Endodermal cell (in vitro differentiated cells): ENCODE measurements at regions not wholly inside any gene's neighbourhood (a gene's known extent, or its start where the extent isn't known, plus 50 kb on each side); places are given as distances from the start of the nearest gene placed in this dataset.

Source experiments
- DNase-seq: peaks from one replicate; pipeline ENCODE4 v3.0.0-alpha.2; 2017
- H3K27ac ChIP-seq: 2 replicates; pipeline ENCODE4 v1.5.1; 2013; ENCODE audit warnings: mild to moderate bottlenecking, low read depth, low read length, moderate library complexity
- H3K27me3 ChIP-seq: 2 replicates; pipeline ENCODE4 v1.6.1; 2013; ENCODE audit warnings: mild to moderate bottlenecking, low read length, moderate library complexity; ENCODE audit not compliant: insufficient read depth, control insufficient read depth, poor library complexity, severe bottlenecking
- H3K36me3 ChIP-seq: 2 replicates; pipeline ENCODE4 v1.7.0; 2013; ENCODE audit warnings: mild to moderate bottlenecking, low read length, moderate library complexity; ENCODE audit not compliant: control insufficient read depth, insufficient read depth
- H3K4me1 ChIP-seq: one replicate; pipeline ENCODE4 v1.7.0; 2013; ENCODE audit warnings: low read length; ENCODE audit not compliant: control insufficient read depth, insufficient read depth
- H3K4me3 ChIP-seq: 2 replicates; pipeline ENCODE4 v1.5.1; 2013; ENCODE audit warnings: mild to moderate bottlenecking, low read length, moderate library complexity
- H3K9ac ChIP-seq: 2 replicates; pipeline ENCODE4 v1.6.1; 2013; ENCODE audit warnings: mild to moderate bottlenecking, low read length, moderate library complexity; ENCODE audit not compliant: poor library complexity, severe bottlenecking; ENCODE audit errors: extremely low read depth
- H3K9me3 ChIP-seq: 2 replicates; pipeline ENCODE4 v1.6.1; 2013; ENCODE audit warnings: mild to moderate bottlenecking, low read length, moderate library complexity; ENCODE audit not compliant: control insufficient read depth
- H3K27ac Mint-ChIP-seq: 2 replicates; pipeline ENCODE4 v1.8.0; 2020; ENCODE audit warnings: mixed read lengths
- H3K27me3 Mint-ChIP-seq: 2 replicates; pipeline ENCODE4 v1.8.0; 2021; ENCODE audit warnings: mild to moderate bottlenecking, mixed read lengths; ENCODE audit not compliant: insufficient read depth
- H3K36me3 Mint-ChIP-seq: 2 replicates; pipeline ENCODE4 v1.8.0; 2020; ENCODE audit warnings: low read depth, mixed read lengths
- H3K4me1 Mint-ChIP-seq: 2 replicates; pipeline ENCODE4 v1.8.0; 2020; ENCODE audit warnings: mixed read lengths
- H3K4me3 Mint-ChIP-seq: 2 replicates; pipeline ENCODE4 v1.8.0; 2020; ENCODE audit warnings: mild to moderate bottlenecking, moderate library complexity, mixed read lengths
- H3K9me3 Mint-ChIP-seq: 2 replicates; pipeline ENCODE4 v1.8.0; 2020; ENCODE audit warnings: mild to moderate bottlenecking, mixed read lengths
- WGBS, 2 experiments: methylation state at CpG; one replicate each; pipeline versions ENCODE4 v1.1.5 to v1.1.7; 2013; ENCODE audit warnings: missing lambda C conversion rate in 2 of 2, mixed read lengths in 1 of 2; ENCODE audit not compliant: insufficient coverage in 1 of 2, insufficient read length in 1 of 2; 5-methylcytosine and 5-hydroxymethylcytosine counted together
- TF ChIP-seq, protein P1 (sequence below): fragments of 200-600 bp; sonication (generic); conservative IDR thresholded peaks from 2 replicates; pipeline ENCODE4 v1.5.0; 2021; ENCODE audit warnings: antibody characterized with exemption, mild to moderate bottlenecking

DNA sequence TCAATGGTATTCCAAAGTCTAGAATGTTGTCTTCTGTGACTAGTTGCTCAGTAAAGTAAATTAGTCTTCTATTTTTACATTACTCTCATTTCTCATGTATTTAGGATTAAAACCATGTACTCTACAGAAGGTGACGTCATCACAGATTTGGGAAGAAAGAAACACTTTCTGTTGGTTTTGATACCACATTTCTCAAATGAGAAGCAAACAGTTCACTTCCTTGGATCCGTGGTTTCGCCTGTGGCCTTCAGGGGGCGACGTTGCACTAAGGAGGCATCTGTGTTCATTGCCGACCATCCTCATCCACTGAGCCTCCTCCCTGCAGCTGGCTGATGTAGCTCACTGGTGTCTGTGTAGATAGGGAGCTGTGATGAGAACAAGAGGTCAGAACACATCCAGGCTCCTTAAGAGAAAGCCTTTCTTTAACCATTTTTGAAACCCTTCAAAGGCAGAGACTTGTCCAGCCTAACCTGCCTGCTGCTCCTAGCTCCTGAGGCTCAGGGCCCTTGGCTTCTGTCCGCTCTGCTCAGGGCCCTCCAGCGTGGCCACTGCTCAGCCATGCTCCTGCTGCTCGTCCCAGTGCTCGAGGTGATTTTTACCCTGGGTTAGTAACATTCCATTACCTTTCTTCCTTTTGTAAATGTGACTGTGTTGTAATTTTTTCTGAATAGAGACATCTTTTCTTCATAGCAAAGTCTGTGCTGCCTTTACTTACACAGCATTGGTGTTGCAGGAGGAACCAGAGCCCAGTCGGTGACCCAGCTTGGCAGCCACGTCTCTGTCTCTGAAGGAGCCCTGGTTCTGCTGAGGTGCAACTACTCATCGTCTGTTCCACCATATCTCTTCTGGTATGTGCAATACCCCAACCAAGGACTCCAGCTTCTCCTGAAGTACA, 220.6 kb upstream of the OR4E1 start:
- H3K27me3 Mint-ChIP-seq, result peaks cover 5% of the 10 kb centered on the region
- Histone ChIP-seq H3K27ac (no peak overlapping the region), H3K4me3 (no peak overlapping the region), H3K27me3 (peaks cover 14% of the 10 kb centered on the region), H3K9ac (no peak overlapping the region), H3K4me1 (no peaks in the 10 kb centered on the region), H3K36me3 (no peaks in the 10 kb centered on the region), H3K9me3 (no peaks in the 10 kb centered on the region)
- 53 to 80% methylated on average over 5 to 13 of the region's 13 CpGs for WGBS, 2 experiments
- DNase-seq, result peak; percentile 76
- H3K4me1 Mint-ChIP-seq, result no peaks in the 10 kb centered on the region
- H3K27ac Mint-ChIP-seq, result no peak overlapping the region
- no peaks in the 10 kb centered on the region for H3K9me3 Mint-ChIP-seq
- TF ChIP-seq, protein P1, sequence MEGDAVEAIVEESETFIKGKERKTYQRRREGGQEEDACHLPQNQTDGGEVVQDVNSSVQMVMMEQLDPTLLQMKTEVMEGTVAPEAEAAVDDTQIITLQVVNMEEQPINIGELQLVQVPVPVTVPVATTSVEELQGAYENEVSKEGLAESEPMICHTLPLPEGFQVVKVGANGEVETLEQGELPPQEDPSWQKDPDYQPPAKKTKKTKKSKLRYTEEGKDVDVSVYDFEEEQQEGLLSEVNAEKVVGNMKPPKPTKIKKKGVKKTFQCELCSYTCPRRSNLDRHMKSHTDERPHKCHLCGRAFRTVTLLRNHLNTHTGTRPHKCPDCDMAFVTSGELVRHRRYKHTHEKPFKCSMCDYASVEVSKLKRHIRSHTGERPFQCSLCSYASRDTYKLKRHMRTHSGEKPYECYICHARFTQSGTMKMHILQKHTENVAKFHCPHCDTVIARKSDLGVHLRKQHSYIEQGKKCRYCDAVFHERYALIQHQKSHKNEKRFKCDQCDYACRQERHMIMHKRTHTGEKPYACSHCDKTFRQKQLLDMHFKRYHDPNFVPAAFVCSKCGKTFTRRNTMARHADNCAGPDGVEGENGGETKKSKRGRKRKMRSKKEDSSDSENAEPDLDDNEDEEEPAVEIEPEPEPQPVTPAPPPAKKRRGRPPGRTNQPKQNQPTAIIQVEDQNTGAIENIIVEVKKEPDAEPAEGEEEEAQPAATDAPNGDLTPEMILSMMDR, result peak; percentile 82
- no peak overlapping the region for H3K4me3 Mint-ChIP-seq
- no peaks in the 10 kb centered on the region for H3K36me3 Mint-ChIP-seq

DNA sequence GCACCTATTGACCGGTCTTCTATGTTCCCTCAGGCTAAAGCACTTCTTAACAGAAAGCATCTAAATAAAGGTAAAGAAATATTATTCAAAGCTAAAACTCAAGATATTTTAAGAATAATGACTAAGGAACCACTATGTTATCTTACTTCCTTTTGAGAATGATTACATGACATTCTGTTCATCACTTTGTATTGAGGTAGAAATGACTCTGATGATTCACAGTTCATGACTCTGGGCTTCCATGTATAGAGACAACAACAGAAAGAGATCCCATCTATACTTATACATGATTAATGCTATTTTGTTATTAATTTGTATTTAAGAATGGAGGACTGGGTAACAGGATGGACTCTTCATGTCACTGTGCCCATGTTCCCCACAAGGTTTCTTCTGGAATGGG, 218.3 kb upstream of the OR4E1 start:
- no peak overlapping the region for H3K4me3 Mint-ChIP-seq
- H3K4me1 Mint-ChIP-seq, result no peaks in the 10 kb centered on the region
- Histone ChIP-seq H3K4me1 (no peaks in the 10 kb centered on the region), H3K4me3 (no peak overlapping the region), H3K27ac (no peak overlapping the region), H3K9ac (no peak overlapping the region), H3K9me3 (no peaks in the 10 kb centered on the region), H3K36me3 (no peaks in the 10 kb centered on the region), H3K27me3 (peaks cover 14% of the 10 kb centered on the region)
- TF ChIP-seq, protein P1, result no peak
- H3K27ac Mint-ChIP-seq, result no peak overlapping the region
- no peaks in the 10 kb centered on the region for H3K36me3 Mint-ChIP-seq
- H3K27me3 Mint-ChIP-seq, result peaks cover 5% of the 10 kb centered on the region
- DNase-seq, result no peak
- no peaks in the 10 kb centered on the region for H3K9me3 Mint-ChIP-seq
- WGBS, 2 experiments, result no CpG with 5 or more reads among the region's 1 CpG

DNA sequence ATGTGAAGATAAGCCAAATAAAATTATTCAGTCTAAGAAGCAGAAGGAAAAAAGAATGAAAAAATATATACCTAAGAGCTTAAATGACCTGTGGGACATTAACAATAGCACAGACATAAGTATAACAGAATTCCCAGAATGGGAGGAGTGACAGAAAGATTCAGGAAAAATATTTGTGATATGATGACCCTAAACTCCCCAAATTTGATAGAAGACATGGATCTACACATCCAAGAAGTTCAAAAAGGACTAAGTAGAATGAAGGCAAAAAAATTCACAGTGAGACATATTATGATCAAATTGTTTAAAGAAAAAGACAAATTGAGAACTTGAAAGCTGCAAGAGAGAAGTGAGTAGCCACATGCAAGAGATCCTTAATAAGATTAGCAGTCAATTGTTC, 211.4 kb upstream of the OR4E1 start:
- Mint-ChIP-seq H3K36me3 (no peaks in the 10 kb centered on the region), H3K4me1 (no peaks in the 10 kb centered on the region), H3K4me3 (no peak overlapping the region), H3K9me3 (no peaks in the 10 kb centered on the region), H3K27ac (no peak overlapping the region), H3K27me3 (peaks cover 18% of the 10 kb centered on the region)
- H3K27me3 ChIP-seq, result peaks cover 6% of the 10 kb centered on the region
- no peak overlapping the region for H3K9ac ChIP-seq
- TF ChIP-seq, protein P1, result no peak
- no peaks in the 10 kb centered on the region for H3K4me1 ChIP-seq
- no peak for DNase-seq
- no peak overlapping the region for H3K4me3 ChIP-seq
- H3K27ac ChIP-seq, result no peak overlapping the region
- H3K36me3 ChIP-seq, result no peaks in the 10 kb centered on the region
- H3K9me3 ChIP-seq, result no peaks in the 10 kb centered on the region
